D721Med (cell line): ENCODE measurements at regions not wholly inside any gene's neighbourhood (a gene's known extent, or its start where the extent isn't known, plus 50 kb on each side); places are given as distances from the start of the nearest gene placed in this dataset.

Experiments
- DNase-seq: peaks from one replicate; pipeline ENCODE4 v3.0.0; 2011; ENCODE audit warnings: low spot score; ENCODE audit not compliant: insufficient read length
- FAIRE-seq: peaks from 2 replicates; lab custom pipeline; 2011; peaks lifted over from hg19 to GRCh38; lab: Jason Lieb, UNC
- TF ChIP-seq, protein P1 (sequence below): IDR thresholded peaks from 2 replicates; pipeline ENCODE4 v1.5.1; 2012; ENCODE audit warnings: mild to moderate bottlenecking, control low read depth; ENCODE audit not compliant: insufficient read depth; ENCODE audit errors: missing control alignments

DNA sequence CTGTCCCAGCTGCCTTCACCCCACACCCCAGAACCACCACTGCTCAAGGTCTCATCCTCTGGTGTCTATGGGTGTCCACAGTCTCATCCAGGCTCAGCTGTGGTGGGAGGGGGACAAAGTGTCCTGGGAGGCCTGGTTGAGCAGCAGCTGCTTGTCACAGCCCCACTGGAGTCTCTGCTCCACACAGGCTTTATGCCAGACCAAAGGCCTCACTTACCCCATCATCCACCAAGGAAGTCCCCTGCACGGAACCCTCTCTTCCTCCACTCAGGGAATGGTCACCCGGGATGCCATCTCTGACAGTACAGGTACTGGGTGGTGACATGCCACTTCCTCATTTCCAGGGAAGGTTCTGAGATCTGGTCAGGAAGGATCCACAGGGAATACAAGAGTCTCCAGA lies 925.4 kb upstream of the ZNF722 start:
- TF ChIP-seq, protein P1, sequence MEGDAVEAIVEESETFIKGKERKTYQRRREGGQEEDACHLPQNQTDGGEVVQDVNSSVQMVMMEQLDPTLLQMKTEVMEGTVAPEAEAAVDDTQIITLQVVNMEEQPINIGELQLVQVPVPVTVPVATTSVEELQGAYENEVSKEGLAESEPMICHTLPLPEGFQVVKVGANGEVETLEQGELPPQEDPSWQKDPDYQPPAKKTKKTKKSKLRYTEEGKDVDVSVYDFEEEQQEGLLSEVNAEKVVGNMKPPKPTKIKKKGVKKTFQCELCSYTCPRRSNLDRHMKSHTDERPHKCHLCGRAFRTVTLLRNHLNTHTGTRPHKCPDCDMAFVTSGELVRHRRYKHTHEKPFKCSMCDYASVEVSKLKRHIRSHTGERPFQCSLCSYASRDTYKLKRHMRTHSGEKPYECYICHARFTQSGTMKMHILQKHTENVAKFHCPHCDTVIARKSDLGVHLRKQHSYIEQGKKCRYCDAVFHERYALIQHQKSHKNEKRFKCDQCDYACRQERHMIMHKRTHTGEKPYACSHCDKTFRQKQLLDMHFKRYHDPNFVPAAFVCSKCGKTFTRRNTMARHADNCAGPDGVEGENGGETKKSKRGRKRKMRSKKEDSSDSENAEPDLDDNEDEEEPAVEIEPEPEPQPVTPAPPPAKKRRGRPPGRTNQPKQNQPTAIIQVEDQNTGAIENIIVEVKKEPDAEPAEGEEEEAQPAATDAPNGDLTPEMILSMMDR = no peak
- no peak for DNase-seq
- no peak for FAIRE-seq

DNA sequence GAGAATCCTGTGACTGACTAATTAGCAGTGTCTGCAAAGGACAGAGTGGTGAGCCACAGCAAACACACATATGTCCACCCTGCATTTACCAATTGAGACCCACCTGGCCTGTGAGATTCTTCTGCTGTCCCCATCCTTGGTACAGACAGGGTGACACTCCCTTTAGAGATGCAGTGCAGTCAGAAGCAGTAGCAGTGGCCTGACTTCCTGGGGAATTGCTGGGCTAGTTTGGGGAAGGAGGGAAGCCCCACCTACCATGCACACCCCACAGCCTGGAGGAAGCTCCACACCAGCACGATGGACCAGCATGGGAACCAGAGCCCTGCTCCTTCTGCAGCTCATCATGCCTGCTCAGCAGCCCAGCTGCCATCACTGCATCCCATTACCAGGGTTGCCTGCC lies 924.9 kb upstream of the ZNF722 start:
- DNase-seq (no peak), FAIRE-seq (no peak)
- TF ChIP-seq, protein P1 = no peak

DNA sequence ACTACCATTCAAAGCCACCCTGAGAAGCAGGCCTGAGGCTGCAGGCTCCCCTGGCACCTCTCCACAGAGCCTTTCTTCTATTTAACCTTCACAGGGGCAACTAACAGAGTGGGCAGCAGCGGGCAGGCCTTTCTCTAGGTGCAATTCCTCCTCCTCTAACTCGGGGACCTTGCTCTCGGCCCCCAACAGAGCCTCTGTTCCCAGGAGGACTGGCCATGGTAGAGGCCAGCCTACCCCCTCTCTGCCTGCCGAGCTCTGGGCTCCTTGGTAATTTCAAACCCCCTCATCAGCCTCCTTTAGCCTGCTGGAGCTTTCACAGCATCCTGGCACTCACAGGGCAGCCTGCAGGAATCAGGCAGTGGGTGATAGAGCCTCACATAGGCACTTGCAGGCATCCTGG lies 920.8 kb upstream of the ZNF722 start:
- FAIRE-seq (no peak), DNase-seq (no peak)
- TF ChIP-seq, protein P1 = no peak

- DNase-seq (no peak), FAIRE-seq (no peak)
- TF ChIP-seq, protein P1 = no peak
Observed at GRCh38 chr7:63080406-63080805, 918.2 kb upstream of the ZNF722 start.

DNA sequence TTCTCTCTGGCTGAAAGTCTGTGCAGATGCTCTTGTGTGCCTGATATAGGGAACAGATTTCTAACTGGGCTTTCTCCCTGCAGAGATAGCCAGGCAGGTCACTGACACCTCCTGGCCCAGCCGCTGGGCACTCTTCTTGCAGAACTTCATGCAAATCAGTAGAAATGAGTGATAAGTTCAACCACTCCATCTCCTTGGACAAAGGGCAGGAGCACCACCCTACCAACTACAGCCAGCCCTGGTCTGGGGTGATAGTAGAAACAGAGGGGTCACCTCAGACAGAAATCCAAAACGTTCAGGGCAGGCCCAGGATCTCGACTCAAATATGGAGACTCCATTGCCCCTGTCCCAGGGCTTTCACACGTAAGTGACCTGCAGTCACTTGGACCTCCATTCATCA lies 917.8 kb upstream of the ZNF722 start:
- FAIRE-seq = no peak
- TF ChIP-seq, protein P1 = no peak
- no peak for DNase-seq

DNA sequence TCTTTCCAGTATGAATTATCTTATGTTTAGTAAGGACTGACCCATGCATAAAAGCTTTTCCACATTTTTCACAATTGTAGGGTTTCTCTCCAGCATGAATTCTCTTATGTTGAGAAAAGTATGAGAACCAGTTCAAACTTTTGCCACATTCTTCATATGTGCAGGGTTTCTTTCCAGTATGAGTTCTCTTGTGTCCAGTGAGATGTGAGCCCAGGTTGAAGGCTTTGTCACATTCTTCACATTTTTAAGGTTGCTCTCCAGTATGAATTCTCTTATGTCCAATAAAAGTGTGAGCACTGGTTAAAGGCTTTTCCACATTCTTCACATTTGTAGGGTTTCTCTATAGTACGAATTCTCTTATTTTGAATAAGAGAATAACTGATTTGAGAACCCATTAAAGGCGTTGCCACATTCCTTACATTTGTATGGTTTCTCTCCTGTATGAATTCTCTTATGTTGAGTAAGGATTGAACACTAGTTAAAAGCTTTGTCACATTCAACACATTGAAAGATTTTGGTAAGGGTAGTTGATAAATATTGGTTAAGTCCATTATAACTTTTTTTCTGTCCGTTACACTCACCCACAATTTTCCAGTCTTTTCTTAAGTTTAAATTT lies 911.0 kb upstream of the ZNF722 start:
- FAIRE-seq (no peak), DNase-seq (no peak)
- TF ChIP-seq, protein P1 = no peak

GRCh38 chr7:63092951-63093350 lies 905.7 kb upstream of the ZNF722 start:
- no peak for FAIRE-seq
- TF ChIP-seq, protein P1 = no peak
- no peak for DNase-seq
